Liver (tissue), 8 donors: ENCODE measurements at regions not wholly inside any gene's neighbourhood (a gene's known extent, or its start where the extent isn't known, plus 50 kb on each side); places are given as distances from the start of the nearest gene placed in this dataset.

ENCODE experiments used
- DNase-seq: peaks from one replicate; pipeline ENCODE4 v3.0.0-alpha.2; 2017; ENCODE audit warnings: low spot score
- H3K27ac ChIP-seq, 2 donors: one replicate each; pipeline ENCODE4 v1.7.0; 2013; ENCODE audit warnings: inconsistent platforms in 2 of 2, low read length in 2 of 2, control low read depth in 1 of 2, low read depth in 1 of 2, mild to moderate bottlenecking in 1 of 2
- H3K27me3 ChIP-seq, 4 donors: one replicate each; pipeline versions ENCODE4 v1.6.1 to v1.7.0; 2013; ENCODE audit warnings: low read length in 3 of 4, inconsistent platforms in 1 of 4, mild to moderate bottlenecking in 1 of 4, moderate library complexity in 1 of 4; ENCODE audit not compliant: control insufficient read depth in 4 of 4, insufficient read depth in 4 of 4
- H3K36me3 ChIP-seq, 4 donors: one replicate each; pipeline versions ENCODE4 v1.6.1 to v1.7.0; 2013; ENCODE audit warnings: low read length in 3 of 4, mild to moderate bottlenecking in 3 of 4, low read depth in 1 of 4, moderate library complexity in 1 of 4; ENCODE audit not compliant: control insufficient read depth in 4 of 4, insufficient read depth in 3 of 4
- H3K4me1 ChIP-seq, 4 donors: one replicate each; pipeline versions ENCODE4 v1.6.1 to v1.7.0; 2013; ENCODE audit warnings: low read length in 3 of 4, mild to moderate bottlenecking in 3 of 4, moderate library complexity in 1 of 4; ENCODE audit not compliant: control insufficient read depth in 4 of 4, insufficient read depth in 4 of 4
- H3K4me3 ChIP-seq, 3 donors: one replicate each; pipeline versions ENCODE4 v1.6.1 to v1.7.0; 2013; ENCODE audit warnings: low read length in 3 of 3, control low read depth in 1 of 3, low read depth in 1 of 3, mild to moderate bottlenecking in 1 of 3
- H3K9ac ChIP-seq, 2 donors: one replicate each; pipeline ENCODE4 v1.7.0; 2013; ENCODE audit warnings: low read length in 2 of 2, mild to moderate bottlenecking in 2 of 2, moderate library complexity in 2 of 2, control low read depth in 1 of 2, low read depth in 1 of 2
- H3K9me3 ChIP-seq, 4 donors: one replicate each; pipeline versions ENCODE4 v1.6.1 to v1.7.0; 2013; ENCODE audit warnings: low read length in 3 of 4; ENCODE audit not compliant: control insufficient read depth in 4 of 4
- FOXA1 ChIP-seq: IDR thresholded peaks from 2 replicates; pipeline ENCODE4 v1.6.1; 2016; ENCODE audit warnings: antibody characterized with exemption
- FOXA2 ChIP-seq: IDR thresholded peaks from 2 replicates; pipeline ENCODE4 v1.6.1; 2016; ENCODE audit warnings: antibody characterized with exemption
- GABPA ChIP-seq, 2 donors: IDR thresholded peaks in 1 of 2; conservative IDR thresholded peaks in 1 of 2; 2 replicates each; pipeline ENCODE4 v1.6.1; 2016; ENCODE audit warnings: antibody characterized with exemption in 2 of 2, mild to moderate bottlenecking in 1 of 2, moderate library complexity in 1 of 2
- HNF4A ChIP-seq, 2 donors: conservative IDR thresholded peaks; 2 replicates each; pipeline ENCODE4 v1.6.1; 2016; ENCODE audit warnings: antibody characterized with exemption in 2 of 2, mild to moderate bottlenecking in 2 of 2
- HNF4G ChIP-seq: IDR thresholded peaks from 2 replicates; pipeline ENCODE4 v1.6.1; 2016; ENCODE audit warnings: antibody characterized with exemption
- JUND ChIP-seq, 2 donors: IDR thresholded peaks; 2 replicates each; pipeline ENCODE4 v1.6.1; 2016; ENCODE audit warnings: antibody characterized with exemption in 2 of 2
- NR2F2 ChIP-seq: IDR thresholded peaks from 2 replicates; pipeline ENCODE4 v1.6.1; 2016; ENCODE audit warnings: antibody characterized with exemption
- RAD21 ChIP-seq, 2 donors: IDR thresholded peaks; 2 replicates each; pipeline ENCODE4 v1.6.1; 2016; ENCODE audit warnings: antibody characterized with exemption in 2 of 2, mild to moderate bottlenecking in 2 of 2
- RXRA ChIP-seq, 2 donors: IDR thresholded peaks; 2 replicates each; pipeline ENCODE4 v1.6.1; 2017 to 2018; ENCODE audit warnings: antibody characterized with exemption in 2 of 2, mild to moderate bottlenecking in 1 of 2
- SP1 ChIP-seq: IDR thresholded peaks from 2 replicates; pipeline ENCODE4 v1.6.1; 2018; ENCODE audit warnings: antibody characterized with exemption, mild to moderate bottlenecking
- TAF1 ChIP-seq: conservative IDR thresholded peaks from 2 replicates; pipeline ENCODE4 v1.6.1; 2016; ENCODE audit warnings: antibody characterized with exemption, mild to moderate bottlenecking
- YY1 ChIP-seq: IDR thresholded peaks from 2 replicates; pipeline ENCODE4 v1.6.1; 2016; ENCODE audit warnings: antibody characterized with exemption, mild to moderate bottlenecking
- WGBS: extraction: QIAGEN DNeasy Blood & Tissue Kit; methylation state at CpG from one replicate; pipeline ENCODE4 v1.1.7; 2013; 5-methylcytosine and 5-hydroxymethylcytosine counted together
- TF ChIP-seq, protein P1 (sequence below): IDR thresholded peaks from 2 replicates; pipeline ENCODE4 v1.6.1; 2016; ENCODE audit warnings: antibody characterized with exemption, mild to moderate bottlenecking
- TF ChIP-seq, protein P2 (sequence below): fragments of 150-350 bp; IDR thresholded peaks from 2 replicates; pipeline ENCODE4 v1.5.1; 2017; ENCODE audit warnings: improper control_type of control experiment, low read depth, low read length; ENCODE audit not compliant: missing input control
- TF ChIP-seq, protein P3 (sequence below): IDR thresholded peaks from 2 replicates; pipeline ENCODE4 v1.6.1; 2016; ENCODE audit warnings: antibody characterized with exemption
- TF ChIP-seq, protein P4 (sequence below): IDR thresholded peaks from 2 replicates; pipeline ENCODE4 v1.6.1; 2016; ENCODE audit warnings: antibody characterized with exemption
- TF ChIP-seq, protein P5 (sequence below): IDR thresholded peaks from 2 replicates; pipeline ENCODE4 v1.6.1; 2016; ENCODE audit warnings: antibody characterized with exemption
- donor health status: healthy.
- donor health status: healthy.
- donor health status: healthy.
- donor health status: healthy.
- donor health status: healthy.

DNA sequence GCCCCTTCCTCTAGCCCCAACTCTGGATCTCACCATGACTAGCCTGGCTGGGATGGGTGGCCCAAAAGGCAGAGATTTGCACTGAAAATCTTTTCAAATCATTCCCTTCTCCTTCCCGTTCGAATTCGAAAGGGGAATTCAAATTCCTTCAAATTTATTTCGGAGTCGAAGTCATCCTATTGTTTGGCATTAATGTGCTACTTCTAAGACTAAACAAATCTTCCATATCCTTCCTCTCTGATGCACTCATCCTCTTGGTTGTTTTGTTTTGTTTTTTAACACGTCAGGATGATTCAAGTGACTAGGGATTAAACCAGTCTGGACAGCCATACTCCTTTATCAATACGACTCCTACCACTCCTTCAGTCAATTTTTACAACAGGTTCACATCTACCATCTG lies 95.5 kb upstream of the SGIP1 start:
- Histone ChIP-seq H3K27ac (no peak overlapping the region), H3K36me3 (no peaks in the 10 kb centered on the region), H3K9ac (no peak overlapping the region), H3K4me1 (no peaks in the 10 kb centered on the region), H3K4me3 (no peak overlapping the region), H3K27me3 (no peaks in the 10 kb centered on the region), H3K9me3 (no peaks in the 10 kb centered on the region)
- 91% methylated on average over 7 of the region's 7 CpGs for WGBS
- DNase-seq = no peak
- no peak for TF ChIP-seq JUND (IDR thresholded peaks at IDR 0.05)
- no peak for TF ChIP-seq TAF1
- TF ChIP-seq, protein P1, sequence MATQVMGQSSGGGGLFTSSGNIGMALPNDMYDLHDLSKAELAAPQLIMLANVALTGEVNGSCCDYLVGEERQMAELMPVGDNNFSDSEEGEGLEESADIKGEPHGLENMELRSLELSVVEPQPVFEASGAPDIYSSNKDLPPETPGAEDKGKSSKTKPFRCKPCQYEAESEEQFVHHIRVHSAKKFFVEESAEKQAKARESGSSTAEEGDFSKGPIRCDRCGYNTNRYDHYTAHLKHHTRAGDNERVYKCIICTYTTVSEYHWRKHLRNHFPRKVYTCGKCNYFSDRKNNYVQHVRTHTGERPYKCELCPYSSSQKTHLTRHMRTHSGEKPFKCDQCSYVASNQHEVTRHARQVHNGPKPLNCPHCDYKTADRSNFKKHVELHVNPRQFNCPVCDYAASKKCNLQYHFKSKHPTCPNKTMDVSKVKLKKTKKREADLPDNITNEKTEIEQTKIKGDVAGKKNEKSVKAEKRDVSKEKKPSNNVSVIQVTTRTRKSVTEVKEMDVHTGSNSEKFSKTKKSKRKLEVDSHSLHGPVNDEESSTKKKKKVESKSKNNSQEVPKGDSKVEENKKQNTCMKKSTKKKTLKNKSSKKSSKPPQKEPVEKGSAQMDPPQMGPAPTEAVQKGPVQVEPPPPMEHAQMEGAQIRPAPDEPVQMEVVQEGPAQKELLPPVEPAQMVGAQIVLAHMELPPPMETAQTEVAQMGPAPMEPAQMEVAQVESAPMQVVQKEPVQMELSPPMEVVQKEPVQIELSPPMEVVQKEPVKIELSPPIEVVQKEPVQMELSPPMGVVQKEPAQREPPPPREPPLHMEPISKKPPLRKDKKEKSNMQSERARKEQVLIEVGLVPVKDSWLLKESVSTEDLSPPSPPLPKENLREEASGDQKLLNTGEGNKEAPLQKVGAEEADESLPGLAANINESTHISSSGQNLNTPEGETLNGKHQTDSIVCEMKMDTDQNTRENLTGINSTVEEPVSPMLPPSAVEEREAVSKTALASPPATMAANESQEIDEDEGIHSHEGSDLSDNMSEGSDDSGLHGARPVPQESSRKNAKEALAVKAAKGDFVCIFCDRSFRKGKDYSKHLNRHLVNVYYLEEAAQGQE = no peak
- TF ChIP-seq, protein P2, sequence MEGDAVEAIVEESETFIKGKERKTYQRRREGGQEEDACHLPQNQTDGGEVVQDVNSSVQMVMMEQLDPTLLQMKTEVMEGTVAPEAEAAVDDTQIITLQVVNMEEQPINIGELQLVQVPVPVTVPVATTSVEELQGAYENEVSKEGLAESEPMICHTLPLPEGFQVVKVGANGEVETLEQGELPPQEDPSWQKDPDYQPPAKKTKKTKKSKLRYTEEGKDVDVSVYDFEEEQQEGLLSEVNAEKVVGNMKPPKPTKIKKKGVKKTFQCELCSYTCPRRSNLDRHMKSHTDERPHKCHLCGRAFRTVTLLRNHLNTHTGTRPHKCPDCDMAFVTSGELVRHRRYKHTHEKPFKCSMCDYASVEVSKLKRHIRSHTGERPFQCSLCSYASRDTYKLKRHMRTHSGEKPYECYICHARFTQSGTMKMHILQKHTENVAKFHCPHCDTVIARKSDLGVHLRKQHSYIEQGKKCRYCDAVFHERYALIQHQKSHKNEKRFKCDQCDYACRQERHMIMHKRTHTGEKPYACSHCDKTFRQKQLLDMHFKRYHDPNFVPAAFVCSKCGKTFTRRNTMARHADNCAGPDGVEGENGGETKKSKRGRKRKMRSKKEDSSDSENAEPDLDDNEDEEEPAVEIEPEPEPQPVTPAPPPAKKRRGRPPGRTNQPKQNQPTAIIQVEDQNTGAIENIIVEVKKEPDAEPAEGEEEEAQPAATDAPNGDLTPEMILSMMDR = no peak
- TF ChIP-seq YY1 = no peak

DNA sequence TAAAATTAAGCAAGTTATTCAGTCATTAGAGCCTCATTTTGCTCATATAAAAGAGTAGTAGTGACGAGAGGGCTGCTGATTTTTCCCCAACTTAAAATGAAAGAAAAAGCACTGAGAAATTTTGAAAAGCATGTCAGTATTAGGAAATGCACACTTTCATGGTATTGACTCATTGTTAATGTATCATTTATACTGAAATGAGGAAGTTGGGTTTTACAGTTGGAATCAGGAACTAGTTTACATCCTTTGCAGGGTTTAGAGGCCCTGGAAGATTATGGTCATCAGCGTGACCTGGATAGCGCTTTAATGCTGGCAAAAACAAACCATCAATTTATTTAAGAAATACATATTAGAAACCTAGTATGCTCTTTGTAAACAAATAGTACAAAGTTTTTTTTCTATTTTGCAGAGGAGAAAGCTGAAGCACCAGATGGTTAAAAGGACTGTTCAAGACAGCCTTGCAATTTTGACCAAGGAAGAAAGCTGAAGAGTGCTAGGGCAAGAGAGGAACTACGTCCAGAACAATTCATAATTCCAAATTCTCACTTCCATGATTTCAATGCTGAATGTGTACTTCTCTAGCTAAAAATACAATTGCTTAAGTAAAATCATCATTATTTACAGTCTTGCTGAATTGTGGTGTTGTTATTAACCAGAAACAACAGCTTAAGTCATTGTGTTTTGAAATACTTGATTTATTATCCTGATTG lies 94.8 kb upstream of the SGIP1 start:
- no peak overlapping the region for H3K9ac ChIP-seq
- 80% methylated on average over 4 of the region's 4 CpGs for WGBS
- no peak overlapping the region for H3K4me3 ChIP-seq
- H3K36me3 ChIP-seq = no peaks in the 10 kb centered on the region
- H3K27ac ChIP-seq = no peak overlapping the region
- no peaks in the 10 kb centered on the region for H3K4me1 ChIP-seq
- DNase-seq = no peak
- H3K9me3 ChIP-seq = no peaks in the 10 kb centered on the region
- TF ChIP-seq, protein P1 = no peak
- TF ChIP-seq HNF4G (no peak), TAF1 (no peak), SP1 (no peak), JUND (IDR thresholded peaks at IDR 0.05) (no peak), RXRA (IDR thresholded peaks at IDR 0.05) (no peak), GABPA (IDR thresholded peaks at IDR 0.05 in 1 of 2, conservative IDR thresholded peaks at IDR 0.05 in 1 of 2) (no peak), NR2F2 (no peak), RAD21 (IDR thresholded peaks at IDR 0.05) (no peak), FOXA2 (no peak), FOXA1 (no peak), HNF4A (conservative IDR thresholded peaks at IDR 0.05) (no peak)
- TF ChIP-seq, protein P3, sequence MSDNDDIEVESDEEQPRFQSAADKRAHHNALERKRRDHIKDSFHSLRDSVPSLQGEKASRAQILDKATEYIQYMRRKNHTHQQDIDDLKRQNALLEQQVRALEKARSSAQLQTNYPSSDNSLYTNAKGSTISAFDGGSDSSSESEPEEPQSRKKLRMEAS = no peak
- TF ChIP-seq, protein P4, sequence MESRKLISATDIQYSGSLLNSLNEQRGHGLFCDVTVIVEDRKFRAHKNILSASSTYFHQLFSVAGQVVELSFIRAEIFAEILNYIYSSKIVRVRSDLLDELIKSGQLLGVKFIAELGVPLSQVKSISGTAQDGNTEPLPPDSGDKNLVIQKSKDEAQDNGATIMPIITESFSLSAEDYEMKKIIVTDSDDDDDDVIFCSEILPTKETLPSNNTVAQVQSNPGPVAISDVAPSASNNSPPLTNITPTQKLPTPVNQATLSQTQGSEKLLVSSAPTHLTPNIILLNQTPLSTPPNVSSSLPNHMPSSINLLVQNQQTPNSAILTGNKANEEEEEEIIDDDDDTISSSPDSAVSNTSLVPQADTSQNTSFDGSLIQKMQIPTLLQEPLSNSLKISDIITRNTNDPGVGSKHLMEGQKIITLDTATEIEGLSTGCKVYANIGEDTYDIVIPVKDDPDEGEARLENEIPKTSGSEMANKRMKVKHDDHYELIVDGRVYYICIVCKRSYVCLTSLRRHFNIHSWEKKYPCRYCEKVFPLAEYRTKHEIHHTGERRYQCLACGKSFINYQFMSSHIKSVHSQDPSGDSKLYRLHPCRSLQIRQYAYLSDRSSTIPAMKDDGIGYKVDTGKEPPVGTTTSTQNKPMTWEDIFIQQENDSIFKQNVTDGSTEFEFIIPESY = no peak
- TF ChIP-seq, protein P5, sequence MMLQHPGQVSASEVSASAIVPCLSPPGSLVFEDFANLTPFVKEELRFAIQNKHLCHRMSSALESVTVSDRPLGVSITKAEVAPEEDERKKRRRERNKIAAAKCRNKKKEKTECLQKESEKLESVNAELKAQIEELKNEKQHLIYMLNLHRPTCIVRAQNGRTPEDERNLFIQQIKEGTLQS = no peak
- TF ChIP-seq, protein P2 = no peak
- no peaks in the 10 kb centered on the region for H3K27me3 ChIP-seq
